GM21619 (cell line): ENCODE measurements at regions not wholly inside any gene's neighbourhood (a gene's known extent, or its start where the extent isn't known, plus 50 kb on each side); places are given as distances from the start of the nearest gene placed in this dataset.
"Not testable (repeated sequence)": the region's sequence is repeated elsewhere in the genome, so short reads cannot be mapped to it uniquely, and the experiment has no call there.

Source experiments
- ATAC-seq: cut with Tn5 transposase; IDR thresholded peaks from one replicate; pipeline ENCODE4 v1.9.1; 2021; ENCODE audit not compliant: unreplicated experiment

GRCh38 chr3:101141135-101141534 lies 147.9 kb upstream of the ABI3BP start:
- no peak for ATAC-seq

GRCh38 chr3:101138817-101139216 lies 145.6 kb upstream of the ABI3BP start:
- ATAC-seq, result no peak

GRCh38 chr3:101134331-101134730 lies 141.1 kb upstream of the ABI3BP start:
- no peak for ATAC-seq

GRCh38 chr3:101133652-101134051 lies 140.4 kb upstream of the ABI3BP start:
- ATAC-seq, result peak; percentile 74

- not testable (repeated sequence) for ATAC-seq
Measured at GRCh38 chr3:101133197-101133596, 140.0 kb upstream of the ABI3BP start.

- ATAC-seq, result no peak
Measured at GRCh38 chr3:101131767-101132166, 138.5 kb upstream of the ABI3BP start.

GRCh38 chr3:101128786-101129185 lies 135.6 kb upstream of the ABI3BP start:
- no peak for ATAC-seq

- no peak for ATAC-seq
Measured at GRCh38 chr3:101128001-101128400, 134.8 kb upstream of the ABI3BP start.

- no peak for ATAC-seq
Measured at GRCh38 chr3:101124125-101124524, 130.9 kb upstream of the ABI3BP start.

GRCh38 chr3:101123081-101123480 lies 129.9 kb upstream of the ABI3BP start:
- ATAC-seq, result no peak

GRCh38 chr3:101122681-101123080 lies 129.5 kb upstream of the ABI3BP start:
- no peak for ATAC-seq

- no peak for ATAC-seq
Measured at GRCh38 chr3:101120039-101120438, 126.8 kb upstream of the ABI3BP start.

- ATAC-seq, result no peak
Measured at GRCh38 chr3:101119535-101119934, 126.3 kb upstream of the ABI3BP start.

- ATAC-seq, result no peak
Measured at GRCh38 chr3:101117980-101118379, 124.8 kb upstream of the ABI3BP start.

GRCh38 chr3:101117465-101117864 lies 124.2 kb upstream of the ABI3BP start:
- ATAC-seq, result no peak

- not testable (repeated sequence) for ATAC-seq
Measured at GRCh38 chr3:101110295-101110694, 117.1 kb upstream of the ABI3BP start.

GRCh38 chr3:101104321-101104720 lies 111.1 kb upstream of the ABI3BP start:
- ATAC-seq, result no peak

- no peak for ATAC-seq
Measured at GRCh38 chr3:101102678-101103296, 109.6 kb upstream of the ABI3BP start.

- no peak for ATAC-seq
Measured at GRCh38 chr3:101100361-101101009, 107.3 kb upstream of the ABI3BP start.

GRCh38 chr3:101099791-101100190 lies 106.6 kb upstream of the ABI3BP start:
- no peak for ATAC-seq

- no peak for ATAC-seq
Measured at GRCh38 chr3:101096444-101096843, 103.2 kb upstream of the ABI3BP start.

- no peak for ATAC-seq
Measured at GRCh38 chr3:101095693-101096430, 102.6 kb upstream of the ABI3BP start.
